Skin epidermis (tissue), 12 donors: ENCODE measurements at regions not wholly inside any gene's neighbourhood (a gene's known extent, or its start where the extent isn't known, plus 50 kb on each side); places are given as distances from the start of the nearest gene placed in this dataset.

Source experiments
- H3K27ac ChIP-seq, 21 experiments: fragments of 200-600 bp; sonication (generic) in 11 of 21; one replicate each; pipeline ENCODE4 v1.5.0; 2020; ENCODE audit warnings: mild to moderate bottlenecking in 3 of 21, inconsistent platforms in 2 of 21, moderate library complexity in 2 of 21
- H3K4me3 ChIP-seq, 7 experiments: fragments of 200-600 bp; sonication (generic) in 2 of 7; one replicate each; pipeline ENCODE4 v1.5.0; 2020; ENCODE audit warnings: inconsistent platforms in 2 of 7, mild to moderate bottlenecking in 2 of 7, moderate library complexity in 1 of 7

DNA sequence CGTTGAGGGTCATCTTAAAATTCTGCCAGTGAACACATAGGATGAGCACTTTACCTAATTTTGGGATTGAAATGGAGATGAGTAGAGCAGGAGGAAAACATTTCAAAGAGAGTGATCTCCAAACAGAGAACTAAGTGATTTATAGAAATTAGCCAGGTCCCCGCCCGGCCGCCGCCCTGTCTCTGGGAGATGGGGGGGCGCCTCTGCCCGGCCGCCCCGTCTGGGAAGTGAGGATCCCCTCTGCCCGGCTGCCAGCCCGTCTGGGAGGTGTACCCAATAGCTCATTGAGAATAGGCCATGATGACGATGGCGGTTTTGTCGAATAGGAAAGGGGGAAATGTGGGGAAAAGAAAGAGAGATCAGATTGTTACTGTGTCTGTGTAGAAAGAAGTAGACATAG is 276.7 kb upstream of the C11orf87 start:
- H3K4me3 ChIP-seq: no peak overlapping the region
- H3K27ac ChIP-seq: no peak overlapping the region

DNA sequence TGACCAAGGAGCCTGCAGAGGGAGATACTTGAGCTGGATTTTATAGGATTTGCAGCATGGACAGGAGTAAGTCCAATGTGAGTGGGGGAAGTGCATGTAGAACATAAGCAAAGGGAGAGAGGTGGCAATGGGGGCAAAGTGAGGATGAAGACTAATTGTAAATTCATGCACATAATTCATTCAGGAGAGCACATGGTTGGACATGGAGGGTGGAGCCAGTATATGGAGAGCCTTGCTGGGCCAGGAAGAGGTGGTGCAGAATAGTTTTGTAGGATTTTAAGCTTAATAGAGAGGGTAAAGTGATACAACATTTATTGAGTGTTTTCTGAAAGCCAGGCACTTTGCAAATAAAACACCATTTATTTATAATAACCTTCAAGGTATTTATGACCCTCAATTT is 274.3 kb upstream of the C11orf87 start:
- Histone ChIP-seq H3K27ac (no peak overlapping the region), H3K4me3 (no peak overlapping the region)

DNA sequence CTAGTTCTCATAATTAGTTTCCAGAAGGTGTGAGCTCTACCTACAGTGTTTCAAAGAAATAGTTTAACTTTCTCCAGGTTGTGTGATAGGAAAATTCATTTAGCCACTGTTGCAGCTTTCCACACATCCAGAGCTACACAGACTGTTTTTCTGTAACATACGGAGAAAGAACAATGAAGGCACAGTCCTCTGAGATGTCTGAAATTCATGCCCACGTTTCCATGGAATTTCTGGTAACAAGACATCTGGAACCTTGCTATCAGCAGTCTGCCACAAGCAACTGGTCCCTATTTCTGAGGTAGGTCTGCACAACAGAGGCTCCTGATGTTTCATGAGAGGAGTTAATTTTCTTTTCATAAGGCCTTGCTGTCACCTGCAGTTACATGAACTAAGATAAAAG is 273.3 kb upstream of the C11orf87 start:
- H3K27ac ChIP-seq: no peak overlapping the region
- H3K4me3 ChIP-seq: no peak overlapping the region

DNA sequence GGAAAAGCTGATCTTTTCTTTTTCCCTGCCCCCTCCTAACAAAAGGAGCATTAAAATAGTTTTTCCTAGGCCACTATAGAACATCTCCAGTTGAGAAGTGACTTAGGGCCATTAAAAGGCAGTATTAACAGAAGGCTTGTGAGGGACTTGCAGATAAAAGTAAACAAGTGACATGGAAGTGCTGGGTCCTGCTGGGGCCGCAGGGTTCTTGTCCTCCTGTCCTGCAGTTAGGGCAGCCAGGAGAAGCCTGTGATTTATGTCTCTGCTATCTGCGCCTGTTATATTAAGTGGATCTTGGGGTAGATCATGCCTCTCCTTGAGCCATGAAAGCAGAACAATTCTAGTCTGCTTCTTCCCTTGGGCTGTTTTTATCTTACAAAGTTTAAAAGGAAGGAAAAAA is 271.4 kb upstream of the C11orf87 start:
- Histone ChIP-seq H3K4me3 (no peak overlapping the region), H3K27ac (no peak overlapping the region)

DNA sequence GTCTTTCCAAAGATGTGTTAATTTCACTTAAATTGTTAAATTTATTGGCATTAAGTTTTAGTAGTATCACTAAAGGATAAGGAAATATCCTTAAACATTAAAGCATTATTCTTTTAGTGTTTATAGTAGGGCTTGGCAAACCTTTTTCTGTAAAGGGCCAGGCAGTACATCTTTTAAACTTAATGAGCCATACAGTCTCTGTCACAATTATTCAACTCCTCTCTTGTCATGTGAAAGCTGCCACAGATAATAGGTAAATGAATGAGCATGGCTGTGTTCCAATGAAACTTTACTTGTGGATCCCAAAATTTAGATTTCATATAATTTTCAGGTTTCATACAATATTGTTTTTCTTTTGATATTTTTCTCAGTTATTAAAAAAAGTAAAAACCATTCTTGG is 268.2 kb upstream of the C11orf87 start:
- Histone ChIP-seq H3K4me3 (no peak overlapping the region), H3K27ac (no peak overlapping the region)

DNA sequence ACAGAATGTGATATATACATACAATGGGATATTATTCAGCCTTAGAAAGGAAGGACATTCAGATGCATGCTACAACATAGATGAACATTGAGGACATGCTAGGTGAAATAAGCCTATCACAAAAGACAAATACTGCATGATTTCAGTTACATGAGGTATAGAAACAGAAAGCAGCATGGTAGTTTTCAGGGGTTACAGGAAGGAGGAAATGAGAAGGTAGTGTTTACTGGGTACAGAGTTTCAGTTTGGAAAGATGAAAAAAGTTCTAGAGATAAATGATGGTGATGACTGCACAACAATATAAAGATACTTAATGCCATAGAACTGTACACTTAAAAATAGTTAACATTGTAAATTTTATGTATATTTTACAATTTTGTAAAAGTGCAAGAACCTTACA is 266.7 kb upstream of the C11orf87 start:
- Histone ChIP-seq H3K4me3 (no peak overlapping the region), H3K27ac (no peak overlapping the region)

DNA sequence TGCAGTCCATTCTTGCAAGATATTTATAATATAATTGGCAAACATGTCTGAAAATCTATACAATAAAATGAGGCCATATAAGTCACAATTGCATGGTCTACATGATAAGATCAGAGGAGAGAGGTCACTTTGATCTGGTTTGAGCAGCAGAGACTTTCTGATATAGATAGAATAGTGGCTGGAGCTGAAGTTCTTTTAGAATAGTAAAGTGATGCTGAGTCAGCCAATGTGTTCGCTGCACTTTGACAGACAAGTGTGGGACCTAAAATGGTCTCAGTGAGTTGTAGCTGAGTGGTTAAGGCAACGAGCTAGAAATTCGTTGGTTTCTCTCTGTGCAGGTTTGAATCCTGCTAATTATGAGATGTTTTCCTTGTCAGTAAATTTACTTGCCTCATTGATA is 257.0 kb upstream of the C11orf87 start:
- no peak overlapping the region for H3K4me3 ChIP-seq
- H3K27ac ChIP-seq: no peak overlapping the region

DNA sequence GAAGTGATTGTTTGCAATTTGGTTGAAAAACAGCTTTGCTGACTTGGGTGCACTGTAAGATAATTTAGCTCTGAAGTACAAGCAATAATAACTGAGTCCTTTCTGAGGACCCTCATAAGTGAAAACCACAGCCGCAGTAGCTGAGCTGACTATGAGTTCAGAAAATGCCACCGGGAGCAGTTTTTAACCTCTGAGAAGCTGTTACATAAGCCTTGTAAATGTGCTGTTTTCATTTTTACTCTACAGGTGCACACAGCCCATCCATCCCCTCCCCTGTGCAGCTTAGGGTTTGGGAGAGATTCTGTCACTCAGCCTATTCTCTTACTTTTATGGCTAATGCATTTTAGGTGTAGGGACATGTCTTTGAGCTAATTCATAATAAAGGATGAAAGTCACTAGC is 255.5 kb upstream of the C11orf87 start:
- no peak overlapping the region for H3K4me3 ChIP-seq
- H3K27ac ChIP-seq: no peak overlapping the region

DNA sequence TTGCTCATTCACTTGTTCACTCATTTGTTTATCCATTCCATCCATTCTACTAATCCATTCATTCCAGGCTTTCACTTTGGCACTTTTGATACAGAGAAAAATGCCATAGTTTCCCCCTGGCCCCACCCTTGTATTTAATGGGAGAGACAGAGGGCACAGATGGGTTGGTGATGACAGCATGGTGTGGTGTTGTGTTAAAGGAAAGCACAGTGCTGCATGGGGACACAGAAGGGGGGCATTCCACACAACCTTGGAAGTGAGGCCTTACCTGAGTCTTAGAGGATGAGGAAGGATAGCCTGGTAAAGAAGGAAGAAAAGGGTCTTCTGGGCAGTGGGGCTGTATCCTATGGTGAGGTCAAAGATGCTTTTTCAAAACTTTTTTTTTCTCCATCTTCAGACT is 248.5 kb upstream of the C11orf87 start:
- Histone ChIP-seq H3K27ac (no peak overlapping the region), H3K4me3 (no peak overlapping the region)

DNA sequence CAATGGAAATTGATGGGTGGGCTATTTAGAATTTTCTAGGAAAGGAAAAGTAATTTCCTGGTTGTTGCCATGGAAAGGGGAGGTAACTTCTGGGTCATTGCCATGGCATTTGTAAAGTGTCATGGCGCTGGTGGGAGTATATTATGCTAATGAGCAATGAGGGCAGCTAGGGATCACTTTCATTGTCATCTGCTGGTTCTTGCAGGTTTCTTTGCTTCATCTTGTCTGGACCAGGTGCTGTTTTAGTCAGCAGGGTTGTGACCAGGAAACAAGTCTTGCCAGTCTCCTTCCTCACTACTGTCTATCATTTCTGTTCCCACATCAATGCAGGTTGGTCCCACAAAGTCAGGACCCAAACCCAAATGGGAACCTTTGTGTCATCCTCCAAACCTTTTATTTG is 237.6 kb upstream of the C11orf87 start:
- Histone ChIP-seq H3K27ac (no peak overlapping the region), H3K4me3 (no peak overlapping the region)

DNA sequence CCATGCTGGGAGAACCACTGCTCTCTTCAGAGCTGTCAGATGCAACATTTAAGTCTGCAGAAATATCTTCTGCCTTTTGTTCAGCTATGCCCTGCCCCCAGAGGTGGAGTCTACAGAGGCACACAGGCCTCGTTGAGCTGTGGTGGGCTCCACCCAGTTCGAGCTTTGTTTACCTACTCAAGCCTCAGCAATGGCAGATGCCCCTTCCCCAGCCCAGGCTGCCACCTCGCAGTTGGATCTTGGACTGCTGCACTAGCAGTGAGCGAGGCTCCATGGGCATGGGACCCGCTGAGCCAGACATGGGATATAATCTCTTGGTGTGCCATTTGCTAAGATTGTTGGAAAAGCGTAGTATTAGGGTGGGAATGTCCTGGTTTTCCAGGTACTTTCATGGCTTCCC is 229.1 kb upstream of the C11orf87 start:
- H3K4me3 ChIP-seq: no peak overlapping the region
- no peak overlapping the region for H3K27ac ChIP-seq

DNA sequence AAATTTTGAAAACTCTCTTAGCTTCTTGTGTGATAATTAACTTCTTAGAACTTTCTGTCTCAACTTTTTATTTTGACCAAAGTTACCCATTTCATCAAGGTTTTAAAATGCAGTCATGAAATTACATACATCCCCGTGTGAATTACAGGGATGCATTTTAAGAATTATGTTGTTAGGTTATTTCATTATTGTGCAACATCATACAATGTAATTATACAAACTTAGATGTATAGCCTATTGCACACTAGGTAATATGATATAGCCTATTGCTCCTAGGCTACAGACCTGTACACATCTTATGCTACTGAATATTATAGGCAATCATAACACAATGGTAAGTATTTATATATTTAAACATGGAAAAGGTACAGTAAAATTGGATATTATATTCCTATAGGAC is 228.1 kb upstream of the C11orf87 start:
- Histone ChIP-seq H3K27ac (no peak overlapping the region), H3K4me3 (no peak overlapping the region)

DNA sequence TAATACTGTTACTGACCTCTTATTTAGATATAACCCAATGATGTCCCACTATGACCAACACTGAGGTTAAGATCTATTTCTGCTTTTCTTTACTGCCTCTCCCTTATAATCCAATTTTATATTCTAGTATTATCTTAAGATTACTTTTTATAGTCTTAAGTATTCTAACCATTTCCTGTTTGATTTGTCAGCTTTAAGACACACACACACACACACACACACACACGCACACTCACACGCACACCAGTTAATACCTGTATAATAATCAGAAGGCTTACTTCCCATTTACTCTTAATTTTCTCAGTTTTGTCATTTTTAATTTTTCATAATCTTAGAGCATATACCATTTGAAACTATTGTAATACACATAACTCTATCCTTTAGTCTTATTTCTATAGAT is 226.0 kb upstream of the C11orf87 start:
- no peak overlapping the region for H3K4me3 ChIP-seq
- H3K27ac ChIP-seq: no peak overlapping the region

DNA sequence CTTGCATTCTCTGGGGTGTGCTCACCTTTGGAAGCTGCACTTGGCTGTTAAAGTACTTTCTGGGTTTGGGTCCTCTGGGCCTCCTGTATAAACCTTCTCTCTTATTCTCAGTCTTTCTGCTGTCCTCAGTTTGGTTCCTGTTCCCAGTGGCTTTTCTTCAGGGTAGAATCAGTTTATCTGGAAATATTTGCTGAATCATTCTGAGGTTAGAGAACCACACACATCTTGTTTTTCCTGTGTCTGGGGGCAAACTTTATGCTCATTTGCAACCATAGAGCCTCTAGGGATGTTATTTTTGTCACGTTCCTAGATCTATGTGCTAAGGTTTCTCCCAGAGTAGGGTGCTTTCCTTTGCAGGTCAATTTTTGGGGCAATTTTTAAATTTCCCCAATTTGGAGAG is 224.3 kb upstream of the C11orf87 start:
- no peak overlapping the region for H3K4me3 ChIP-seq

DNA sequence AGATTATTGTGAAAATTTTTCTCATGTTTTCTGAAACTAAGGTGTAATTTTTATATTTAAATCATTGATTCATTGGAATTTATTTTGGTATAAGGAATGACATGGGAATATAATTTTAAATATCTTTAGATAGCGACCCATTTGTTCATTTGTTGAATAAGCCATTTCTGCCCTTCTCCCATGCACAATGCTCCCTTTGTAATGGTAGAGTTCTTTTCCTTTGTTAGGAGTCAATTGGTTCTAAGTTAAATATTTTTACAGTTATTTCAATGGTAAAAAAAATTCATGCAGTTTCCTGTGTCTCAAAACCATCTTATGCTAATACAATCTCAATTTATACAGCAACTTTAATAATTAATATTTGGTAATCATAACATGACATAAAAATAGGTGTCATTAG is 218.8 kb upstream of the C11orf87 start:
- Histone ChIP-seq H3K27ac (no peak overlapping the region), H3K4me3 (no peak overlapping the region)

More for the DNA sequence above, 224.3 kb upstream of the C11orf87 start:
- H3K27ac ChIP-seq: no peak overlapping the region

DNA sequence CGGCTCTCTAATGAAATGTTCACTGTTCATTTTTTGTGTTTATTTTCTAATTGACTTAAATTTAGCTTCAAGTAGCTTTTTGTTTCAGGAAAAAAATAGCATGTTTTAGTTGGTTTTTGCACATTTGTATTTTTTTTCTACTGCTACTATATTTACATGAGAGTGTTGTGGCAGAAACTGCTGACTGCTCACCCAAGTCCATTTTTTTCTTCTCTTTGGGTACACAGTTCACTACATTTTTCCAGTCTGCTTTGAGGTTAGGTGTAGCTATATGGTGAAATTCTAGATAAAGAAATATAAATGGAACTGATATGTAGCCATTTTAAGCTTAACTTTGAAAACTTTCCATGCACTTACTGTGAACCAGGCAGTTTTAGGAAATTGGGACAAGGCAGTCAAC is 216.7 kb upstream of the C11orf87 start:
- Histone ChIP-seq H3K27ac (no peak overlapping the region), H3K4me3 (no peak overlapping the region)

DNA sequence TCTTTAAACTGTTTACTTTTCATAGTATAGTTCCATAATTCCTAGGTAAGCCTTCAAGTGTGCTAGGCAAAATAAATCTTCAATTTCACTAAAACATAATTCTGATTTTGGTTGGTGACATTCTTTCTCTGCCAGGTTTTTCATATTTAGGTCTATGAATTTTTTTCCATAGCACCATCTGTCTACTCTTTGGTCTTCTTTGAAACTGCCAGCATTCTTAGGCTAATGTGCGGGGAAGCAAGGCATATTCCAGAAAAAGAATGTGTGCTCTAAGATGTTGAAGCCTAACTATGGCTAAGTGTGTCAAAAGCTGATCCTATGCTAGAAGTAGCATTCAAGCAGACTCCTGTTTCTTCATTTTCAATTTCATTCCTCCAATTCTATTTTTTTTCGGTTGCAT is 213.9 kb upstream of the C11orf87 start:
- Histone ChIP-seq H3K27ac (no peak overlapping the region), H3K4me3 (no peak overlapping the region)

DNA sequence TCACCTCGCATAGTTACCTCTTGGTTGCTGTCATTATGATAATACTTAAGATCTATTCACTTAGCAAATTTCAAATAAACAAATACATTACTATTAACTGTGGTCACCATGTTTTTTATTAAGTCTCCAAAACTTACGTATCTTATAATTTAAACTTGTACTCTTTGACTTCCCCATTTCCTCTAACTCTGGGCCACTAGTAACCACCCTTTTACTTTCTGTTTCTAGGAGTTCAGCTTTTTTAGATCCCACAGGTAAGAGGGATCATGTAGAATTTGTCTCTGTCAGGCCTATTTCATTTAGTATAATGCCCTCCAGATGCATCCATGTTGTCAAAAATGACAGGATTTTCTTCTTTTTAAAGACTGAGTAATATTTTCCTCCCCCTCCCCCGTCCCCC is 212.4 kb upstream of the C11orf87 start:
- H3K4me3 ChIP-seq: no peak overlapping the region

DNA sequence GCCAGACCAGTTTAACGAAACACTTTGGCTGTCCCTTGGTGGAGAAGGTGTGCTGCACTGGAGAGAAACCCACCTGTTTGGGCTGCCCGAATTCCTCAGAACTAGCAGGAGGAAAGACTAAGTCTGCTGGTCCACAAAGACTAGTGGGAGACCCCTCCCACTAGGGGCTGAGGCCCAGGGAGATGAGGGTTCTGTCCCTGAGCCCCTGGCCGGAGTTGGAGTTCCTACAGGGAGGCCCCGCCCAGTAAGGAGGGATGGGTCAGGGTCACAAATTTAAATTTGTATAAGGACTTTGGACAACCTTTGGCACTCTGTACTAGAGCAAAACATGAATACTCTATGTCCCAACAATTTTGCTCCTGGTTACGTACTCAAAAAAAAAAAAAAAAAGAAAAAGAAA is 200.8 kb upstream of the C11orf87 start:
- Histone ChIP-seq H3K4me3 (no peak overlapping the region), H3K27ac (no peak overlapping the region)

More for the DNA sequence above, 212.4 kb upstream of the C11orf87 start:
- H3K27ac ChIP-seq: no peak overlapping the region

DNA sequence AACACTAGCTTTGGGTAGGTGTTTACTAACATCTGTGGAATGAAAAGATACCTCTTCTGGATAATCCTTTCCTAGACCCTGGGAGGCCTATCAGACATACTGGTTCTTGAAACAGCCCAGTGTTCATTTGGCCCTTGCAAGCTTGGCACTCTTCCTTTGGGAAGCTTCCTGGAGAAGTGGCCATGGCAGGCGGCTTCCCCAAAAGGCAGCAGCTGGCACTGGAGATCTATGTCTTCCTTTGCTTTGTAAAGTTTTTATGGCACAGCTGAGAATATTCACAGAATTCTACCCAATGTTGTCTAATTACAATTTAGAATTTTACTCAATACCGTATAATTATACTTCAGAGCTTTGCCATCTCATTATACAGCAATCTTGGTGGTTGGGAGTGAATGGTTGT is 199.2 kb upstream of the C11orf87 start:
- Histone ChIP-seq H3K27ac (no peak overlapping the region), H3K4me3 (no peak overlapping the region)

DNA sequence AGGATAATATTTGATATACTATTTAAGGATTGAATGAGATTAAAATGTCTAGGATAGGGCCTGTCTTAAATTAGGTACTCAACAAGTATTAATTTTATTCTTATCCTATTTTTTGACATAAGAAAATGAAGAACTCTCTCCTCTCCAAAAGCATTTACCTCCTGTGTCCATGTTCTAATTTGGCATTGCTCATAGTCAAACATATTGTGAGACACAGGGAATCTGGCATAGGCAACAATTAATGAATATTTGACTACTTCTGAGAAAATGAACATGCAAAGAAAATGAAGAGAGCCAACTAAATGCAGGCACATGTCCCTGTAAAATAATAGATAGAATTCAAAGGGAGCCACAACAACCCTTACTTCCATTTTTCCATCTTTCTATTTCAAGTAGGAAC is 198.5 kb upstream of the C11orf87 start:
- Histone ChIP-seq H3K4me3 (no peak overlapping the region), H3K27ac (no peak overlapping the region)

DNA sequence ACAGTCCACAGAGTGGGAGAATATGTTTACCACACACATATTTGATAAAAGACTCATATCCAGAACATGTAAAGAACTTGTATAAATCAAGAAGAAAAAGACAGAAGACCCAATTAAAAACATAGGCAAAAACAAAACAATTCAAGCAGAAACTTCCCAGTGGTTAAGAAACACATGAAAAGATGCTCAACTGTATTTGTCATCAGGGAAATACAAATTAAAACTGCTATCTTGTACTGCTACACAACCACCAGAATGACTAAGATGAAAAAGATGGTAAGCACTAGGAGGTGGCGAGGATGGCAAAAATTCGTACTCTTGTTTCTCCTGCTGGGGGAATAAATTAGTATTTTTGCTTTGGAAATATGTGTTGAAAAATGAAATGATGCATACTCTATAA is 192.3 kb upstream of the C11orf87 start:
- no peak overlapping the region for H3K4me3 ChIP-seq
- H3K27ac ChIP-seq: no peak overlapping the region

DNA sequence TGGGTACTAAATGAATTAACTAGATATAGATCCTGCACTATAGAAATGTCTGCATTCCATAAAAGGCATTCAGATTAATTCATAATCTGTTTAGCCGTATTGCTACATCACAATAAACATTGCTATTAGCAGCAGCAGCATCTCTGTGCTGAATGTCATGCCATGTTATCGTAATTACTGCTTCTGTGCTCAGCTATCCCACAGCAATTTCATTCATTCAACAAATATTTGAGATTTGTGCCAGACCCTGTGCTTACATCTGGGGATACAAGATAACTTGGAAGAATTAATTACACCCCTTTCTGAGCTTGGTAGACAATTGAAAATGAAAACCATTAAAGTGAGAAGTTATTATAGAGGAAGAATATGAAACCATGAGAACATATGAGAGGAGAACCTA is 185.8 kb upstream of the C11orf87 start:
- H3K4me3 ChIP-seq: no peak overlapping the region
- no peak overlapping the region for H3K27ac ChIP-seq
